AG04450 (cell line): ENCODE measurements at regions not wholly inside any gene's neighbourhood (a gene's known extent, or its start where the extent isn't known, plus 50 kb on each side); places are given as distances from the start of the nearest gene placed in this dataset.

Source experiments
- CTCF ChIA-PET: fragments of 300-600, 350-600 bp; formaldehyde crosslinking; extraction: SDS; loops from one replicate; lab custom pipeline; 2022; ENCODE audit warnings: antibody characterized with exemption, inconsistent platforms; lab: Charles Lee
- POLR2A ChIA-PET: fragments of 350-600 bp; formaldehyde crosslinking; extraction: SDS; loops from one replicate; lab custom pipeline; 2021; ENCODE audit warnings: antibody characterized with exemption, inconsistent platforms; lab: Yijun Ruan, JAX
- DNase-seq: peaks from one replicate; pipeline ENCODE4 v3.0.0-alpha.2; 2011; ENCODE audit warnings: low read depth, low spot score
- H3K27ac ChIP-seq: one replicate; pipeline ENCODE4 v1.5.1; 2012; ENCODE audit warnings: low read depth, low read length, control low read depth
- H3K27me3 ChIP-seq: one replicate; pipeline ENCODE4 v1.6.0; 2012; ENCODE audit warnings: low read length; ENCODE audit not compliant: control insufficient read depth, insufficient read depth
- H3K4me3 ChIP-seq: 2 replicates; pipeline ENCODE4 v1.5.1; 2011; ENCODE audit warnings: mild to moderate bottlenecking, low read depth, low read length, control low read depth
- H3K9me3 ChIP-seq: 2 replicates; pipeline ENCODE4 v1.5.1; 2012; ENCODE audit warnings: low read length; ENCODE audit not compliant: control insufficient read depth, insufficient read depth
- CTCF ChIP-seq: IDR thresholded peaks from 2 replicates; pipeline ENCODE4 v1.5.1; 2011; ENCODE audit warnings: low read depth, low read length, control low read depth, inconsistent platforms

GRCh38 chr4:42786350-42787078 lies 106.0 kb upstream of the GRXCR1 start:
- ChIA-PET POLR2A (no interaction called here), CTCF (no interaction called here)
- H3K27me3 ChIP-seq: no peaks in the 10 kb centered on the region
- H3K27ac ChIP-seq: no peak overlapping the region
- H3K4me3 ChIP-seq: no peak overlapping the region
- no peak for DNase-seq
- peaks cover 23% of the 10 kb centered on the region for H3K9me3 ChIP-seq
- no peak for TF ChIP-seq CTCF

- Histone ChIP-seq H3K4me3 (no peak overlapping the region), H3K27ac (no peak overlapping the region), H3K27me3 (no peaks in the 10 kb centered on the region), H3K9me3 (peaks cover 23% of the 10 kb centered on the region)
- DNase-seq: no peak
- POLR2A ChIA-PET: no interaction called here
- CTCF ChIA-PET: no interaction called here
- no peak for TF ChIP-seq CTCF
Observed at GRCh38 chr4:42785817-42786216, 106.7 kb upstream of the GRXCR1 start.

DNA sequence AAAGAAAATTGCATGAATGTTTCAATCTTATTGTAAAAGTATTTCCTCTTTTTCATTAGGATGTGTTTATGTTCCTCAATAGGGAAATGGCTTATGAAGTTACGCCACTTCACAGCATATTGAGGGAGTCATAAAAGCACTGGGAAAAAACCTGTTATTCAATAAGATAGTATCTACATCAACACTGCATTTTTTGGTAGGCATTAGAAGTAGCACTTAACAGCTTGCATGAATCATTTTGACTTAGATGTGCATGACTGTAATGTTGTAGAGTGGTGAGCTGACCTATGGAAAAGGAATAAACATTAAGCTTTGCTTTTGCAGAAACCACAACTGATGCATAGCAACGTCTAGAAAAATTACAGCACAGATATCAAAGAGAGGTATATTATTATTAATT lies 111.2 kb upstream of the GRXCR1 start:
- DNase-seq: no peak
- CTCF ChIA-PET: no interaction called here
- POLR2A ChIA-PET: no interaction called here
- no peak for TF ChIP-seq CTCF
- no peaks in the 10 kb centered on the region for H3K27me3 ChIP-seq
- H3K4me3 ChIP-seq: no peak overlapping the region
- no peak overlapping the region for H3K27ac ChIP-seq
- peaks cover 6% of the 10 kb centered on the region for H3K9me3 ChIP-seq

DNA sequence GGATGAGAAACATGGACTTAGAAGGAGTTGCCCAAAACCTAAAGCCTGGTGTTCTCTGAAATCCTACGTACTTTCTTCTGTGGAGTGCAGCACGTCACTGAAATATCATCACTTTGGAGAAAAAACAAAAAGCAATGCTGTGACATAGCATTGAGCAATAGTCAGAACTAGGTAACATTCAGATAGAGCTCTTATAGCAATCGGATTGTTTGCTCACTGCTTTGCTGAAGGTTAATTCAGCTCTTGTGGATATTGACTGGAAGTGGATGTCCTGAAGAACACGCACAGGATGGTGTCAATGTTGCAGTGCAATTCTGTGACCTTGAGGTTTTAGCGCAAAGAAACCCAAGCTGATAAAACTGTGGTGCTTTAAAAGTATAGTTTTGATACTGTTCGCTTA lies 114.2 kb upstream of the GRXCR1 start:
- Histone ChIP-seq H3K27me3 (no peaks in the 10 kb centered on the region), H3K27ac (no peak overlapping the region), H3K9me3 (no peaks in the 10 kb centered on the region), H3K4me3 (no peak overlapping the region)
- no peak for DNase-seq
- ChIA-PET CTCF (no interaction called here), POLR2A (no interaction called here)
- no peak for TF ChIP-seq CTCF

GRCh38 chr4:42768125-42768748 lies 111.3 kb upstream of the ATP8A1 start:
- DNase-seq: no peak
- Histone ChIP-seq H3K27ac (no peak overlapping the region), H3K27me3 (no peaks in the 10 kb centered on the region), H3K9me3 (peaks cover 9% of the 10 kb centered on the region; the same call in 1 of the 2 replicates), H3K4me3 (no peak overlapping the region)
- TF ChIP-seq CTCF: no peak
- ChIA-PET CTCF (no interaction called here), POLR2A (no interaction called here)
